Coronary artery (tissue), 2 donors: ENCODE measurements at regions not wholly inside any gene's neighbourhood (a gene's known extent, or its start where the extent isn't known, plus 50 kb on each side); places are given as distances from the start of the nearest gene placed in this dataset.
"Not testable (repeated sequence)": the region's sequence is repeated elsewhere in the genome, so short reads cannot be mapped to it uniquely, and the experiment has no call there.

Source experiments
- DNase-seq: peaks from one replicate; pipeline ENCODE4 v3.0.0-alpha.2; 2017; ENCODE audit warnings: low spot score
- H3K27ac ChIP-seq, 2 donors: fragments of 200-600 bp; sonication (generic); one replicate each; pipeline ENCODE4 v1.5.1; 2016 to 2019
- H3K4me3 ChIP-seq: fragments of 200-600 bp; sonication (generic); 2 replicates; pipeline ENCODE4 v1.5.1; 2016; ENCODE audit warnings: mild to moderate bottlenecking, moderate library complexity

DNA sequence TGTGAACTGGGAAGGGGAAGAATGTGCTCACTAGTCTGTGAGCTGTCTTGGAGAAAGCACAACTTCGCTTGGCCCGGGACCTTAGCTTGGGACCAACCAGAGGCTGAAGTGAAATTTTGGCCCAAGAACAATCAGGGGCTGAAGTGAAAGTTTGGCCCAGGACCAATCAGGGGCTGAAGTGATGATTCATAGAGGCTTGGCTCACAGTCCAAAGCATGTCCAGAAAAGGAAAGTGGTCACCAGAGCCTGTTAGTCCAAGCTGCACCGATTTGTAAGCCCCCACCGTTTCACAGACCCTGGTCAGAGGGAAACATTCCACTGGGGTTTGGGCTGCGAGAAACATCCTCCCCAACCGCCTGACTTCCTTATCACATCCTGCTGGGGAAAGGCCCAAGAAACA lies 763.3 kb downstream of the SPATA31A7 start:
- H3K4me3 ChIP-seq, DNase-seq, H3K27ac ChIP-seq: not testable (repeated sequence)

DNA sequence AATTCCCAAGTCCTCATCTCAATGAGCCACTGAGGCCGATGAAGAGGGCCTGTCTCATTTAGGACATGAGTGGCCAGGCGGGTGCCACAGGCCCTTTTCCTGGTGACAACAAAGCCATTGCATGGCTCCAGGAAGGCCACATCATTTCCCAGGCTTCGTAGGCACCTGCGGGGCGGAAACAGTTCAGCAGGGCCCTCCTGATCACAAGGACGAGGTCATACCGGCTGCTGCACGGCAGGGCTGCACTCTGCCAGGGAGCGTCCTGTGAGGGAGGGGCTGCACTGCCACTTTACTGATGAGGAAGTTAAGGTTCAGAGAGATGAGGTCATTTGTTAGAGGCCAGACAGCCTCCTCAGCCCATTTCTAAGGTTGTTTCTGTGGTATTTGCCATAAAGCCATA lies 781.8 kb downstream of the SPATA31A7 start:
- H3K27ac ChIP-seq, H3K4me3 ChIP-seq, DNase-seq: not testable (repeated sequence)

DNA sequence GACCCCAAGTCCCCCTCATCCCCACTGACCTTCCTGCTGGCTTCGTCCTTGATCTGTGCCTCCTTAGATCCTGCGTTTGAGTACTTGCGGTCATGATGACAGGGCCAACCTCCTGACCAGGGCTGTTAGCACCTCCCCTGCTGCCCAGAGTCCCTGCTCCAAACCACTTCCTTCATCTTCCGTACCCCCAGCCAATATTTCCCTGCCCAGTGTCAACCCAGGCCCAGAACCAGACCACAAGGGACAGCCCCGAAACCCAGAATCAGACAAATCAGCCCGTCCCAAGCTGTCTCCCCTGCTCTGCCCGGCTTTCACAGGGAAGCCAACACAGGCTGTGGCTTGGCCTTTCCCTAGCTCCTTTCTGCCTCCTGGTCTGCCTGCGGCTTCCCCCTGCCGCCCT lies 784.7 kb downstream of the SPATA31A7 start:
- not testable (repeated sequence) for H3K27ac ChIP-seq, DNase-seq, H3K4me3 ChIP-seq

DNA sequence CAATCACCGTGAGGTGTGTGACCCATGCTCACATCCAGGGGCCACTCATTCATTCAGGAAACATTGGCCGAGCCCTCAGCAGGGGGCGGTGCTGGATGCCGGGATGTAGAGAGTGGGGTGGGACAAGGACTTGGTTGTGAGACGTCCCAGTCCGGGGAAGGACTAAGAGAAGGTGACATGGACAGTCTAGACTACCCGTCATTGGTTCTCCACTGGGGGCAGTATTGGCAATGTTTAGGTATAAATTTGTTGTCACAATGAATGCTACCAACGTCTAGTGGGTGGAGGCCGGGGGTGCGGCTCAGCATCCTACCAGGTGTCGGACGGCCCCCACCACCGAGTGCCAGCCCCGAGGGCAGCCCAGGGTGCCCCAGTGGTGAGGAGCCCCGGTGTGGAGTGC lies 786.5 kb downstream of the SPATA31A7 start:
- not testable (repeated sequence) for DNase-seq, H3K4me3 ChIP-seq, H3K27ac ChIP-seq

DNA sequence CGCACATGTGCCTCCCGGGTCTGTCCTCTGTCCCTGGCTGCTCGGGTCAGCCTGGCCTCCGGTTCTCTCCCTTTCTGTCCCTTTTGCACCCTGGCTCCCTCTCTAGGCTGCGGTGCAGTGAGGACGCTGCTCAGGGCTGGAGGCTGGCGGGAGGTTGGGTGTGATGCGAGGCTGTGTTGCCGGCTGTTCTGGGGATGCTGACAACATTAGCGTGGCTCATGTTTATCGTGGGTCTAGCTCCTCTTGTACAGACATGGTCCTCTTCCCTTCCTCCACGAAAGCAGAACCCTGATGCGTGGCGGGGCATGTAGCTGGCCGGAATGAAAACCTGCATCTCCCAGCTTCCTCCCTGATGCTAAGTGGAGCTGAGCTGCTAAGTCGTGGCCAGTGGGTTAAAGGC lies 792.9 kb downstream of the SPATA31A7 start:
- H3K27ac ChIP-seq, H3K4me3 ChIP-seq: not testable (repeated sequence)
- peak; percentile 43 for DNase-seq

DNA sequence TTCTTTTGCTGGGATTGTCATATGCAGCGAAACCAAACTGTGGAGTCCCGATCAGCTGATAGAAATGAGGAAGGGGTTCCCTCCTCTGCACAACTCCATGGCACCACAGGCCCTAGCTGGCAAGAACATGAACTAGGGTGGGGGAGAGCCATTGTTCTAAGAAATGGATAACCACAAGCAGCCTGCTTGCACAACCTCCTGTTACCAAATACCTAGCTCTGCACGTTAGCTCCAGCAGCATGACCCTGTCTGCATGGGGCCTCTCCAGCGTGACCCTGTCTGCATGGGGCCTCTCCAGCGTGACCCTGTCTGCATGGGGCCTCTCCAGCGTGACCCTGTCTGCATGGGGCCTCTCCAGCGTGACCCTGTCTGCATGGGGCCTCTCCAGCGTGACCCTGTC lies 793.6 kb downstream of the SPATA31A7 start:
- not testable (repeated sequence) for H3K27ac ChIP-seq

DNA sequence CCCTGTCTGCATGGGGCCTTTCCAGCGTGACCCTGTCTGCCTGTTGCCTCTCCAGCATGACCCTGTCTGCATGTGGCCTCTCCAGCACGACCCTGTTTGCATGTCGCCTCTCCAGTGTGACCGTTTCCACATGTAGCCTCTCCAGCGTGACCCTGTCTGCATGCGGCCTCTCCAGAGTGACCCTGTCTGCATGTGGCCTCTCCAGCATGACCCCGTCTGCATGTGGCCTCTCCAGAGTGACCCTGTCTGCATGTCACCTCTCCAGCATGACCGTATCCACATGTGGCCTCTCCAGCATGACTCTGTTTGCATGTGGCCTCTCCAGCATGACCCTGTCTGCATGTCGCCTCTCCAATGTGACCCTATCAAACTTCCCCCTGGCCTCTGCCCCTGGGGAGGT lies 794.1 kb downstream of the SPATA31A7 start:
- not testable (repeated sequence) for H3K4me3 ChIP-seq, H3K27ac ChIP-seq
- peak; percentile 67 for DNase-seq

More for the DNA sequence above, 793.6 kb downstream of the SPATA31A7 start:
- H3K4me3 ChIP-seq, DNase-seq: not testable (repeated sequence)

DNA sequence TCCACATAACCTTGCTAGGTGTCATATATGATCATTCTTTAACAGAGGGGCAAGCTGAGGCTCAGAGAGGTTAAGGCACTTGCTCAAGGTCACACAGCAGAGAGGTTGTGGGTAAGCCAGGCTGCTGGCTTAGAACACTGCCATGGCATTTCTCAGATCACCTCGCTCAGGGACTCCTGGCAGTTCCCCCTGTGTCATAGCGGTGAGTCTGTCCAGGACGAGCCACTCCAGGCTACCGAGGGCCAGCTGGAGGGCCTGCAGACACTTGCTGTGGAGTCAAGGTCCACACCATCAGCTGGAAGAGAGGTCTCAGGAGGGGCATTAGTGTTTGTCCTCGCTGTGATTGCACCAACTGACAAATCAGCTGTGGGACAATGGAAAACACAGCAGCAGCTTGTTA lies 794.7 kb downstream of the SPATA31A7 start:
- not testable (repeated sequence) for H3K27ac ChIP-seq, DNase-seq, H3K4me3 ChIP-seq

DNA sequence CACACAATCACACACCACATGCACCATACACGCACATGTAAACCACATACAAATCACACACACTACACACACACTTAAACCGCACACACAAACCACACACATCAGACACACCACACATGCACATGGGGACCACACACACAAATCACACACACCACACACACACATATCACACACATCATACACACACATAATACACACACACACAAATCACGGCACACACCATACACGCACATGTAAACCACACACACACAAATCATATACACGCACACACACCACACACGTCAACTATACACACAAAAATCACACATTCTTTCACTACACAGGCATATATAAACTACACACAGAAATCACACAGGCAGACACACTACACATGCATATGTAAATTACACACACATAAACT lies 802.3 kb downstream of the SPATA31A7 start:
- H3K4me3 ChIP-seq, H3K27ac ChIP-seq, DNase-seq: not testable (repeated sequence)

DNA sequence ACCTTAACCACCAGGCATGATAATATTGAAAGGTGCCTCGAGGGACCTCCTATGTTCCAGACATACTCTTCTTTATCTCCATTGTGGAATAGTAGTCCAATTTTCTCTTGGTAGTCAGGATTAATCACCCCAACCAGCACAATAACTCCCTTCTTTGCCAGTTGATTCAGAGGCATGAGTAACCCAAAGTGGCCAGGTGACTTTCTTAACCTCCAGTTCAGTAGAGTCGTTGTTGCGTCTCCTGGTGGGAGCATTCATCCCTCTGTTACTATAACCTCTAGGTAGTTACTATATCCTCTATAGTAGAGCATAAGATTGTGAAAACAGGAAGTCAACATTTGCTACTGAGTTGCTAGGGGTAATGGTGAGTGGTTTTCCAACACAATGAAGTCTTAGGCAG lies 842.6 kb downstream of the SPATA31A7 start:
- DNase-seq, H3K27ac ChIP-seq, H3K4me3 ChIP-seq: not testable (repeated sequence)

DNA sequence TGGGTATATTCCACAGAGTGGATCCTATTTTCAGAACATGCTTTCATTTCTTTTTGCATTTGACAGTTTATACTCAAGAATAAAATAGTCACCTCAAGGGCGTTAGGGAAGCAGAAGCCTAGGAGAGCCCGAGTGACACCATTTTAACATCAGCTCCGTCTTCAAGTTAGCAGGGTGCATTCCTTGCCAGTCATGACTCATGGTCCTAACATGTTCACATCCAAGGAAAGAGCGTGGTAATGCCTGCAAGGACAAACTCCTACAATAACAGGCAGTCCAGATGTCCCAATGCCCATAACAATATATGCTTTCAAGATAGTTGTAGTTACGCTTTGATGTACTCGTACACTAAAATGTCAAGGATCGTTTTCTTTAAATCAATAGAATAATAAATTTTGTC lies 848.4 kb downstream of the SPATA31A7 start:
- not testable (repeated sequence) for DNase-seq, H3K27ac ChIP-seq, H3K4me3 ChIP-seq

DNA sequence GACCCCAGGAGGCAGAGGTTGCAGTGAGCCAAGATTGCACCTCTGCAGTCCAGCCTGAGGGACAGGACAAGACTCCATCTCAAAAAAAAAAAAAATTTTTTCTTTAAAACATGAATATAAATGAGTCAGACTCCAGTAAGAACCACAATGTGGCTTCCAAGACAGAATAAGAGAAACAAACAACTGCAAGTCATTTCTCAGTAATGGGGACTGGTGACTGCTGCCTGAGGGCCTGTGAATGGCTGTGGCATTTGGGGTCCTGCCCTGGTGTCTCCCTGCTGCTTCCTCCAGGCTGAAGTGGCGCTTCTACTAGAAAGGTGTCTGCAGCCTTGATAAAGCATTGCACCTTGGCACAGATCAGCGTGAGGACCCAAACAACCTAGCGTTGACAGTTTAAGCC lies 868.3 kb downstream of the SPATA31A7 start:
- not testable (repeated sequence) for DNase-seq, H3K4me3 ChIP-seq, H3K27ac ChIP-seq

DNA sequence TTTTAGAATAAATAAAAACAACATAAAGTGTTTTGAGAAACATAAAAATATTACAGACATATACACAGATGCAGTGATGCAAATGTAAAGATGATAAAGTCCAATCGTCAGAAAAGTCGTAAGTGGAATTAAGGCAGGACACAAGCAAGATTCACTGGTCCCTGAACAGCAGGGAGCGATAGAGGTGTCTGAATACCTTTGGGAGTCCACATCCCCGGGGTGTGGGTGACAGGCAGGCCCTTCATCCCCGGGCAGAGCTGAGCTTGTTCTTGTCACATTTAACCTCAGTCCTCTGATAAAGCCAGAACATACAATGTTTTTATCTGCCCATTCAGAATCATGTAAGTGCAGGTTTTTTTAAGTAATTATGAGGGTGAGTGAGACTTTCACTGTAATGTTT lies 881.2 kb downstream of the SPATA31A7 start:
- not testable (repeated sequence) for DNase-seq, H3K4me3 ChIP-seq, H3K27ac ChIP-seq

DNA sequence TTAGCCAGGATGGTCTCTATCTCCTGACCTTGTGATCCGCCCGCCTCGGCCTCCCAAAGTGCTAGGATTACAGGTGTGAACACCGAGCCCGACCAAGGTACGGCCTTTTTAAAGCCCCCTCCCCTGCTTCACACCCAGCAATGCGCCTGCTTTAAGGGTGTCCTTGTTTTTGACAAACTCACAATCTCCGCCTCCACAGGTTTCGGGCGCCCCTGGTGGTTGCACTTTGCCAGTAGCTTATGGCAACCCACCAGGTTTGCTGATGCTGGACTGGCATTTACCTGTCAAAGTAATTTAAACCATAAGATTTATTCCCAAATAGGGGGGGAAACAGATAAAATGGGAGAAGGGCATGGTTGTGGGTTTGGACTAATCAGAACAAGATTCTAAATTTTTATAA lies 883.6 kb downstream of the SPATA31A7 start:
- not testable (repeated sequence) for H3K4me3 ChIP-seq, DNase-seq, H3K27ac ChIP-seq

DNA sequence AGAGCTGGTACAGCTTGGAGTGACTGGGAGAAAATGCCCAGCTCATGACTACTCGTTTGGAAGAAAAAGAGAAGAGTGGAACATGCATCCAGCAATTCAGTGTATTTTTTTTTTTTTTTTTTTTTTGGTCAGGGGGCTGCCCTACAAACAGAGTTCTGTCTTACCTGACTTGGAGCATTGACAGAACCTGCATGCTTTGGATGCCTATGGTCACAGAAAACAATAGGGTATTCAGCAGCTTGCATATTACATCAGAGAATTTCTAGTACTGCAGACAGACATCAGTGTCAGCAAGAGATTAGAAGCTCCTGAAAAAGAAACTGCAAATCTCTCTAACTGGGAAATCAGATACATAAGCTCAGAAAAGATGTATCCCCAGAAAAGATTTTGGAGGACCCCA lies 894.4 kb downstream of the SPATA31A7 start:
- H3K4me3 ChIP-seq, H3K27ac ChIP-seq, DNase-seq: not testable (repeated sequence)

DNA sequence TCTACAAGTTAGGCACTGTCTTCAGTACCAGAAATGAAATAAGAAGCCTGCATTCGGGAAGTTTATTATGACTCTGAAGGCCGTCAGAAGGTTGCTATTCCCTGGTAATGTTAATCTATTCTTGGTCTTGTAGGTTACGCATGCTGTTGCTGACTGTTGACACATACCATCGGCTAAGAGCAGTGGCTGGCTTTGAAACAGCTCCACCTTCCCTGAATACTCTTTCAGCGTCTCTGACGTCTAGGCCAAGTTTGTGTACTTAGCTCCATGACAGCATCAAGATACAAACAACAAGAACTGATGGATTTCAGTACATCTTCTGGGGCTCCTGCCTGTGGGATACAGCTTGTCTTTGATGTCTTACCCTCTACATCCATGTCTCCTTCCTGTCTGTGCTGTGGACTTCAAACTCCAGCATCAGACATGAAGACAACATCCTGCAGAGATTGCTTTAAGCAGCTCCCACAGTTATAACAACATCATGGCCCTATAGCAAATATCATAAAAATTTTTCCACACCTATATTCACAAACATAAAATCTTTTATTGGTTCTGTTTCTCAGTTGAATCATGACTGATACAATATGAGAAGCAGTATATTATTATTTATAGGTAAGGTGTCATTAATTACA lies 906.0 kb downstream of the SPATA31A7 start:
- not testable (repeated sequence) for H3K27ac ChIP-seq, DNase-seq, H3K4me3 ChIP-seq

DNA sequence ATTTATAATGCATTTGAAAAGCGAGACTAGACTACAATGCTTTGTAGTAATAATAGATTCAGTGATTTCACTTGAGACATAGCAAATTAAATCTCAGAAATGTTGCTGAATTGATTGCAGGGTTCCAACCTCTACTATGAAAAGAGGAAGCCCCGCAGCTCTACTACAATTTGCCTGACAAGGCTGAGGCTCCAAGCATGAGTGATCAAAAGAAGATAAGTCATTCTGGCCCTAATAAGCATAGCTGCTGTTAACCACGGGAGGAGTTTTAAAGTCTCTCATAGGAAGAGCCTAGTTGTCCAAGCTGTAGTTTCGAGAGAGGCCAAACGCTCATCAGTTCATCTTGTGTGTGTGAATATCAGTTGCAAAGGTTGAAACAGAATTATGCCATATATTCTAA lies 920.6 kb downstream of the SPATA31A7 start:
- not testable (repeated sequence) for H3K4me3 ChIP-seq, H3K27ac ChIP-seq, DNase-seq

DNA sequence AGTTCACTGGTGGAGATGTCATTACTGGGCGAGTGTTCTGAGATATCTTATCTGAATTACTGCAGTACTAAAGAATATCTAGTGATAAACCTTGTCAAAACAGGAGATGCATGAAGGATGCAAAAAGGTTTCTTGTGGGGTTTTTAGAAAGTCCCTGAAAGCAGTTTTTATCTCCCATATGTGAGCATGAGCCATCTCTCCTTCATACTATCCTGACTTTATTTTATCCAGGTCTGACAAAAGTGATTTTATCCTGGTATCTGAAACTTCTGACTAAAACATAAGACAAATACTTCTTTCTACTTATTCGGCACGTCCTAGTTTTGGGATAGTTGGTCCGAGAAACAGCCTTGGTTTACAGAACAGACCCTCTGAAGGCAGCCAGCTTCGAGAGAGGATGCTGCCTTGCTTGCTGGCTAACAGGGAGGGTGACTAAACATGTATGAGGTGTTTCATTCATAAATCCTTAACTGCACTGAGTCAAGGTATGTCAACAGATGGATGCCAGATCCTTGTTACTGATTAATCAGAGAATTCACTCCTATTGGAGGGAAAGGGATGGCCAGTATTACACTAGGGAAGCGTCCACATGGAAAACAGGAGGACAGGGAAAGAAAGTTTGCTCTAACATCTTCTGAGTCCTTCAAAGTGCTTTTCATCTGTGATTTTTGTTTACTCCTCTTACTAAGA lies 927.3 kb downstream of the SPATA31A7 start:
- DNase-seq, H3K4me3 ChIP-seq, H3K27ac ChIP-seq: not testable (repeated sequence)

DNA sequence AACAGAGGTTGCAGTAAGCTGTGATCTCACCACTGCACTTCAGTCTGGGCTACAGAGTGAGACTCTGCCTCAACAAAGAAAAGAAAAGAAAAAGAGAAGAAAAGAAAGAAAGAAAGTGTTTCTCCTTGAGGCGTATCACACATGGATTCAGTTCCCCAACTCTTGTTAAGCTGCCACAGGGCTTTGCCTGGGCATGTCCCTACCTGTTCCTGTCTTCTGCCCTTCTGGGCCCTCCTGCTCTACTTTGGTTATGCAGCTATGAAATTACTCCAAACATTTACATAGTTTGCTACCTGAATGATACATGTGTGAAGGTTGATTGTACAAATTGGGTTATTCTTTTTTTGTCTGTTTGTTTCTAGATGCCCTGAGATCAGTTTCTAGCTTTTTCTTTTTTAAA lies 929.8 kb downstream of the SPATA31A7 start:
- H3K4me3 ChIP-seq, result not testable (repeated sequence)

More for the DNA sequence above, 929.8 kb downstream of the SPATA31A7 start:
- not testable (repeated sequence) for DNase-seq, H3K27ac ChIP-seq
